Nephron (organoid): ENCODE measurements at regions not wholly inside any gene's neighbourhood (a gene's known extent, or its start where the extent isn't known, plus 50 kb on each side); places are given as distances from the start of the nearest gene placed in this dataset.
A peak's percentile ranks its signal among the peaks of the same experiment; 100 is the strongest.

Experiments
- H3K27ac Mint-ChIP-seq, 3 experiments: 2 replicates each; pipeline ENCODE4 v1.8.0; 2020; ENCODE audit warnings: mixed read lengths in 3 of 3, mild to moderate bottlenecking in 2 of 3, moderate library complexity in 1 of 3
- H3K27me3 Mint-ChIP-seq: 2 replicates; pipeline ENCODE4 v1.8.0; 2021; ENCODE audit warnings: low read depth, mild to moderate bottlenecking, moderate library complexity, mixed read lengths
- H3K36me3 Mint-ChIP-seq: 2 replicates; pipeline ENCODE4 v1.8.0; 2020; ENCODE audit warnings: low read depth, mixed read lengths
- H3K4me1 Mint-ChIP-seq: 2 replicates; pipeline ENCODE4 v1.8.0; 2020; ENCODE audit warnings: mixed read lengths
- H3K4me3 Mint-ChIP-seq, 3 experiments: 2 replicates each; pipeline ENCODE4 v1.8.0; 2020; ENCODE audit warnings: mild to moderate bottlenecking in 3 of 3, mixed read lengths in 3 of 3, moderate library complexity in 2 of 3
- H3K9me3 Mint-ChIP-seq: 2 replicates; pipeline ENCODE4 v1.8.0; 2020; ENCODE audit warnings: mixed read lengths
- TF ChIP-seq, protein P1 (sequence below), 3 experiments: fragments of 200-600 bp; sonication (generic); IDR thresholded peaks; one replicate each; pipeline ENCODE4 v1.5.0; 2021; ENCODE audit warnings: antibody characterized with exemption in 3 of 3; ENCODE audit not compliant: unreplicated experiment in 3 of 3

DNA sequence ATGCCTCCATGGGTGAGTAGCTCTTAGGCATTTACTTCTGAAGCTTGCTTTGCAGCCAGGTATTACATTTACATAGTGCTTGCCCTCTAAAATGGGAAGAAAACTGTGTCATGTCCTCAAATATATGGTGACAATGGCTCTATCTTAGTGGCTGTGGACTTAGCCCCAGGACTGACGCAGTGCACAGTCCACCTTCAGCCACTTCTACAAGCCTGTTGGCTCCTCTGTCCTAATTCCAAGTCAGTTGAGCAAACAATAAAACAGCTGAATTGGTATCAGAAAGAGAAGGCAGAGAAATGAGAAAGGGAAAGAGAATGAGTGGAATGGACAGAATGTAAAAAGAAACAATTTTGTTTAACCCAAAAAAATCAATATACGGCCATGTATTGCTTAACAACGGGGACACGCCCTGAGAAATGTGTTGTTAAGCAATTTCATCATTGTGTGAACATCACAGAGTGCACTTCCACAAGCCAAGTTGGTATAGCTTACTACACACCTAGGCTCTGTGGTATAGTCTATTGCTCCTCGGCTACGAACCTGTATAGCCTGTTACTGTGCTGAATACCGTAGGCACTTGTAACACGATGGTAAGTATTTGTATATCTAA lies 93.5 kb downstream of the GRIN2B start:
- Mint-ChIP-seq H3K27me3 (no peaks in the 10 kb centered on the region), H3K36me3 (no peaks in the 10 kb centered on the region), H3K4me1 (no peaks in the 10 kb centered on the region), H3K27ac (peak overlapping the region in 1 of 3 experiments; percentile 58), H3K9me3 (no peaks in the 10 kb centered on the region), H3K4me3 (no peak overlapping the region)
- TF ChIP-seq, protein P1, sequence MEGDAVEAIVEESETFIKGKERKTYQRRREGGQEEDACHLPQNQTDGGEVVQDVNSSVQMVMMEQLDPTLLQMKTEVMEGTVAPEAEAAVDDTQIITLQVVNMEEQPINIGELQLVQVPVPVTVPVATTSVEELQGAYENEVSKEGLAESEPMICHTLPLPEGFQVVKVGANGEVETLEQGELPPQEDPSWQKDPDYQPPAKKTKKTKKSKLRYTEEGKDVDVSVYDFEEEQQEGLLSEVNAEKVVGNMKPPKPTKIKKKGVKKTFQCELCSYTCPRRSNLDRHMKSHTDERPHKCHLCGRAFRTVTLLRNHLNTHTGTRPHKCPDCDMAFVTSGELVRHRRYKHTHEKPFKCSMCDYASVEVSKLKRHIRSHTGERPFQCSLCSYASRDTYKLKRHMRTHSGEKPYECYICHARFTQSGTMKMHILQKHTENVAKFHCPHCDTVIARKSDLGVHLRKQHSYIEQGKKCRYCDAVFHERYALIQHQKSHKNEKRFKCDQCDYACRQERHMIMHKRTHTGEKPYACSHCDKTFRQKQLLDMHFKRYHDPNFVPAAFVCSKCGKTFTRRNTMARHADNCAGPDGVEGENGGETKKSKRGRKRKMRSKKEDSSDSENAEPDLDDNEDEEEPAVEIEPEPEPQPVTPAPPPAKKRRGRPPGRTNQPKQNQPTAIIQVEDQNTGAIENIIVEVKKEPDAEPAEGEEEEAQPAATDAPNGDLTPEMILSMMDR (IDR thresholded peaks at IDR 0.05; ENCODE audit: unreplicated experiment in 3 of 3): no peak

DNA sequence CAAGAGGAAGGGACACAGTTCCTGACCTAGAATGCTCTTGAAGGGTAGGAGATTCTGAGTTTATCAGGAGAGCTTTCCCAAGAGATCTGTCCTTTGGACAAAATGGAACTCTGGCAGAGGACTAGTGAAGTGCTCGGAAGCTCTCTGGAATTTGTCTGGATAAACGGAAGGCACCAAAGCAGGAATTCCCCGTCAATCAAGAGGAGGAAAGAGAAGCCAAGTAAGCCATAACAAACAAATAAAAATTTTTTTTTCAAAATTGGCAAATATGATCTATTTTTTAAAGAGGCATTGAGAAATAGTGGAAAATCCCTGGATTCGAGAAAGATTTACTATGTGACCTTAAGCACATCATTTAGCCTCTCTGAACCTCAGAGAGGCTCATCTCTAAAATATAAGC lies 99.2 kb downstream of the GRIN2B start:
- no peaks in the 10 kb centered on the region for H3K36me3 Mint-ChIP-seq
- no peak overlapping the region for H3K27ac Mint-ChIP-seq
- no peaks in the 10 kb centered on the region for H3K4me1 Mint-ChIP-seq
- no peak overlapping the region for H3K4me3 Mint-ChIP-seq
- H3K27me3 Mint-ChIP-seq: no peaks in the 10 kb centered on the region
- no peaks in the 10 kb centered on the region for H3K9me3 Mint-ChIP-seq
- TF ChIP-seq, protein P1 (IDR thresholded peaks at IDR 0.05; ENCODE audit: unreplicated experiment in 3 of 3): no peak

DNA sequence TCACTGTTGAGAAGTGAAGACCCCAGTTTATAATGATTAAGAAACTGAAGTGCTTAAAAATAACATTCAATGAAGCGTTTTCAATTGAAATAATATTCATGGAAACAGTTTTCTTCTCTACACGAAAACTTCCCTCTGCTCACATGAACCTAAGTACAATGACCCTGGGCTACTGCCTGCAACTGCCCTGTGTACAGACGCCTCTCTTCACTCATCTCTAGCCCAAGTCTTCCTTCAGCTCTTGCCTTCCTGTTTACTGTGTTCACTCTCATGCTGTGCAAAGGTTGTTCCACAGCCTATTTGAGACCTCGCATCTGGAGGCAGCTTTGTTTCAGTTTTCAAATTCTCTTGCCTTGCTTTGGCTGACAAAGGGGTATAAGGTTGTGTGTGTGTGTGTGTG lies 100.8 kb downstream of the GRIN2B start:
- TF ChIP-seq, protein P1 (IDR thresholded peaks at IDR 0.05; ENCODE audit: unreplicated experiment in 3 of 3): no peak
- H3K4me3 Mint-ChIP-seq: no peak overlapping the region
- H3K4me1 Mint-ChIP-seq: no peaks in the 10 kb centered on the region
- H3K36me3 Mint-ChIP-seq: no peaks in the 10 kb centered on the region
- H3K9me3 Mint-ChIP-seq: no peaks in the 10 kb centered on the region
- no peaks in the 10 kb centered on the region for H3K27me3 Mint-ChIP-seq
- no peak overlapping the region for H3K27ac Mint-ChIP-seq

DNA sequence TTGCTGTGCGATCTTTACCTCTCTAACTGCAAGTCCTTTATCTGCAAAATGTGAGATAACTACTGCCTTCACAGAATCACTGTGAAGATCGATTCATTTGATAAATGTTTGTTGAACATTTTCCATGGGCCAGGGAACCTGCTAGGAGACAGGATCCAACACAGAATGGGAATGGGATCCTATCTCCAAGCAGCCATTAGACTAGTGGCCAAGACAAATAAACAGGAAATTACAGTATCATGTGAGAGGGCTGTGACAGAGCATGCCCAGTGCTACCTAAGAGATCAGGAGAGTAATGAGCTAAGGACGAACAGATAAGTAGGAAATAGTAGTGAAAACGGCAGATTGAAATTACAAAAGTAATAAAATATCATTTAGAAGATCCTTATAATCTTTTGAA lies 105.7 kb downstream of the GRIN2B start:
- no peaks in the 10 kb centered on the region for H3K27me3 Mint-ChIP-seq
- H3K4me1 Mint-ChIP-seq: no peaks in the 10 kb centered on the region
- TF ChIP-seq, protein P1 (IDR thresholded peaks at IDR 0.05; ENCODE audit: unreplicated experiment in 3 of 3): no peak
- no peak overlapping the region for H3K4me3 Mint-ChIP-seq
- H3K27ac Mint-ChIP-seq: no peak overlapping the region
- H3K9me3 Mint-ChIP-seq: no peaks in the 10 kb centered on the region
- no peaks in the 10 kb centered on the region for H3K36me3 Mint-ChIP-seq

DNA sequence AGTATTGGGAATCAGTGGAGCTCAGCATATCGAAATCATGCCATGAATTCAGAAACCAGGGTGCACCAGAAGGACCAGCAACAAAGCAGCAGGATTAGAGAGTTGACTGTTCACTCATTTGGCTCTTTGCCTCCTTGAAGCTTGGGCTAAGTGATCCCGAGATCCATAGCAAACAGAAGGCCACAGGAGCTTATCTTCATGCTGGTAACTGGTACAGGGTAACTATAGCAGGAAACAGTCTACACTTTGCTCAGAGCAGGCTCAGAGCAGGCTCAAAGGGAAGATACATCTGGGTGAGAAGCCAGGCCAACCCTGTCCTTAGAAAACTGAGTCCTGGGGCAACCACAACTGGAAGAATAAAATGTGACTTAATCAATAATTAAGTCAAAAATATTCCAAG lies 111.1 kb downstream of the GRIN2B start:
- Mint-ChIP-seq H3K9me3 (no peaks in the 10 kb centered on the region), H3K4me3 (no peak overlapping the region), H3K36me3 (no peaks in the 10 kb centered on the region), H3K27ac (no peak overlapping the region), H3K27me3 (peaks cover 8% of the 10 kb centered on the region), H3K4me1 (no peaks in the 10 kb centered on the region)
- TF ChIP-seq, protein P1 (IDR thresholded peaks at IDR 0.05; ENCODE audit: unreplicated experiment in 3 of 3): no peak

DNA sequence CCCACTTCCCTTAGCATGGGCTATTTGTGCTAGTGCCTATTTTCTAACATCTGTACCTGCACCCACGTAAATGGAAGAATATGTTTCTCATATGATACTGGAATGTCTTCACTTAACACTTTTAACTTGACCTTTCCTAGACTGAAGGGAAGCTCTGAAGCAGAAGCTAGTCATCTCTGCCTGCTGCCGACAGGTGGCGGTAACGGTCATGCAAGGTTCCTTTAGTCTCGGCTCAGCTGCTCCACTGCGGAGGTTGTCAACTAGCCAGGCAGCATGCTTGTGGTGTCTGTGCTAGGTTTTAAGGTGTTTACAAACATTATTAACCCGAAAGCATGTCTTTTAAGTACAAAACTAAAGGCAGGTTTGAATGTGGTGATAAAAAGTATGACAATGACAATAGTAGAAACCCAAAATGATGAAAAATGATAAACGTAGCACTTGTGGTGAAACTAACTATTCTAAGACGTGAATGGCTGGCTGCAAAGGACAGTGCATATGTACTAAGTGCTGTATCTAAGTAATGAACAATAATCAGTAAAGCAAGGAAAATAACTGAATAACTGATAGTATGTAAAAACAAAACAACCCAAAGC lies 117.2 kb downstream of the GRIN2B start:
- Mint-ChIP-seq H3K36me3 (no peaks in the 10 kb centered on the region), H3K4me3 (no peak overlapping the region), H3K27me3 (peaks cover 11% of the 10 kb centered on the region), H3K27ac (no peak overlapping the region), H3K9me3 (no peaks in the 10 kb centered on the region), H3K4me1 (no peaks in the 10 kb centered on the region)
- TF ChIP-seq, protein P1 (IDR thresholded peaks at IDR 0.05; ENCODE audit: unreplicated experiment in 3 of 3): peak; percentile 84 to 94 (median 93)
